GM12864 (cell line): ENCODE measurements at regions not wholly inside any gene's neighbourhood (a gene's known extent, or its start where the extent isn't known, plus 50 kb on each side); places are given as distances from the start of the nearest gene placed in this dataset.

Source experiments
- DNase-seq: peaks from one replicate; pipeline ENCODE4 v3.0.0-alpha.2; 2011; ENCODE audit warnings: low read depth
- H3K4me3 ChIP-seq: 2 replicates; pipeline ENCODE4 v1.5.1; 2011; ENCODE audit warnings: mild to moderate bottlenecking, low read depth, low read length, control low read depth
- CTCF ChIP-seq: IDR thresholded peaks from 2 replicates; pipeline ENCODE4 v1.5.1; 2011; ENCODE audit warnings: low read depth, mild to moderate bottlenecking, moderate library complexity, low read length, control low read depth, inconsistent platforms; ENCODE audit errors: missing control alignments

GRCh38 chr5:31100047-31100575, 93.4 kb upstream of the CDH6 start:
- no peak overlapping the region for H3K4me3 ChIP-seq
- TF ChIP-seq CTCF = no peak
- no peak for DNase-seq

DNA sequence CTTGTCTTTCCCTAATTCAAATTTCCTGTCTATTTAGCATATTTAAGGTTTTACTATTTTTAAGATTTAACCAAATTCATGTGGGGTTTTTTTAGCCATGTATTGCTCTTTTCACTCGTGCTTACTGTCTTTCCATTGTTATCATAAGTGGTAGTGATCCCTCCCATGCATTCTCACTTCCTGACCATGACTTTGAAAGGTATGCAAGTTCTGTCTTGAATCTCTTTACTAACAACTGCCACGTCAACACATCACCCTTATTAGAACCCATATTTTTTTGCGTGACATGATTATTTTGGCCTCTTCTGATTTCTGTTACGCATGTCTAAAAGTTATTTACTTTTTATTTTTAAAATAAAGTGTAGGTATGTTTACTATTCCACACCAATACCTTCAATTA, 94.7 kb upstream of the CDH6 start:
- no peak for TF ChIP-seq CTCF
- no peak for DNase-seq
- no peak overlapping the region for H3K4me3 ChIP-seq

- DNase-seq = no peak
- no peak for TF ChIP-seq CTCF
- no peak overlapping the region for H3K4me3 ChIP-seq
These were observed 95.6 kb upstream of the CDH6 start for GRCh38 chr5:31097851-31098250.

DNA sequence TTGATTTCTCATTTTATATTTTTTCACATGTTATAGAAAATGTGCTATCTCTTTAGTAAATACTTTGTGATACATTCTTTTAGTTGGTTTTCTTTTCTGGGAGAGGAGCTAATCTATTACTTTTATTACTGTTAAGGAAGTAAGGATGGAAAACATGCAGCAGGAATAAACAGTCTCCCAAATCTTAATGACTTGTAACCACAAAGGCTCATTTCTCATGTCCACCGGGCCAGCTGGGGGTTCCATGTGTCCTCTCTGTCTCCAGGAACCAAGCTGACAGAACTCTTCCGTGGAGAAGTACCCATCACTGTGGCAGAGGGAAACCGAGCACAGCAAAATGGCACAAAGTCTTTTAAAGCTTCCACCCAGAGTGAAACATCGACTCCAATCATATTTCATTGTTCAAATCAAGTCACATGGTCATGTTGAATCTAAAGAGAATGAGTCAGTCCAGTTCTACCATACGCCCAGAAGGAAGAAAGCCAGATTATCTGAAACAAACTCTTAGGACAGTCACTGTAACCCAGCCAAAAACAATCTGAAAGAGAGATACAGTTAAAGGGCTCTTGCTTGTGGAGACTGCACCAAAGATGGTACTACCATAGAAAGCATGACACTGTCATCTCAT, 97.1 kb upstream of the CDH6 start:
- DNase-seq = no peak
- H3K4me3 ChIP-seq = no peak overlapping the region
- no peak for TF ChIP-seq CTCF

- no peak for TF ChIP-seq CTCF
- H3K4me3 ChIP-seq = no peak overlapping the region
- no peak for DNase-seq
These were observed 97.7 kb upstream of the CDH6 start for GRCh38 chr5:31095796-31096195.

GRCh38 chr5:31091501-31091900, 102.0 kb upstream of the CDH6 start:
- no peak for DNase-seq
- no peak for TF ChIP-seq CTCF
- H3K4me3 ChIP-seq = no peak overlapping the region

DNA sequence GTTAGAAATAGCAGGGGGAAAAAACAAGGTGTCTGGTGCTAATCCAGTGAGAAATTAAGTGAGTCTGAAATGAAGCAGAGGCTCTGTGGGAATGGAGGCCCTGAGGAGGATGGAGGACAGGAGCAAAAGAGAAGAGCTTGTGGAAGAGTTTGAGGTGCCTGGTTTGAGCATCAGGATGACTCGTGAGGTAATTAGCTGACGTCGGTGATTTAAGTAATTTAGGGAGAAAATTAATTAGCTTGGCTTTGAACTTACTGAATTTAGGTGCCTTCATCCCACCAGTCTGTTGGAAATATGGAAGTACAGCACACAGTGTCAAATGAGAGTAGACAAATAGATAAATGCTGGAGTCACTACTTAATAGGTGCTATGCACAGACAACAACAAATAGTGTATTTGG, 103.0 kb upstream of the CDH6 start:
- no peak overlapping the region for H3K4me3 ChIP-seq
- no peak for TF ChIP-seq CTCF
- DNase-seq = no peak
